GM13976 (cell line): ENCODE measurements at regions not wholly inside any gene's neighbourhood (a gene's known extent, or its start where the extent isn't known, plus 50 kb on each side); places are given as distances from the start of the nearest gene placed in this dataset.

Source experiments
- DNase-seq: peaks from one replicate; pipeline ENCODE4 v3.0.0; 2012; ENCODE audit warnings: low spot score
- CTCF ChIP-seq: IDR thresholded peaks from 2 replicates; pipeline ENCODE4 v1.5.1; 2012; ENCODE audit warnings: borderline replicate concordance, mild to moderate bottlenecking; ENCODE audit not compliant: insufficient read depth; ENCODE audit errors: extremely low read depth, missing control alignments, control extremely low read depth
- in situ Hi-C: fragments of 300-500 bp; cut with MboI; formaldehyde crosslinking; loops from one replicate; pipeline ENCODE4 v1.12.0; 2022; ENCODE audit warnings: low sequenced_read_pairs, mixed read lengths, inconsistent platforms; ENCODE audit not compliant: unreplicated experiment

- in situ Hi-C loops = no loop called here
Observed at GRCh38 chr14:65320661-65321308, 91.7 kb upstream of the FUT8 start.

GRCh38 chr14:65321370-65321875, 91.1 kb upstream of the FUT8 start:
- in situ Hi-C loops = no loop called here
- DNase-seq = no peak
- no peak for TF ChIP-seq CTCF

More at GRCh38 chr14:65320661-65321308, 91.7 kb upstream of the FUT8 start:
- DNase-seq = no peak
- TF ChIP-seq CTCF = no peak

- no peak for TF ChIP-seq CTCF
- in situ Hi-C loops = no loop called here
- no peak for DNase-seq
Observed at GRCh38 chr14:65329481-65329880, 83.0 kb upstream of the FUT8 start.

GRCh38 chr14:65329911-65330310, 82.6 kb upstream of the FUT8 start:
- in situ Hi-C loops = no loop called here
- no peak for DNase-seq
- no peak for TF ChIP-seq CTCF

- DNase-seq = no peak
- TF ChIP-seq CTCF = no peak
- in situ Hi-C loops = no loop called here
Observed at GRCh38 chr14:65330416-65330815, 82.1 kb upstream of the FUT8 start.

- in situ Hi-C loops = no loop called here
- TF ChIP-seq CTCF = no peak
- DNase-seq = no peak
Observed at GRCh38 chr14:65331652-65332051, 80.9 kb upstream of the FUT8 start.
